HCT116 (cell line): ENCODE measurements at regions not wholly inside any gene's neighbourhood (a gene's known extent, or its start where the extent isn't known, plus 50 kb on each side); places are given as distances from the start of the nearest gene placed in this dataset.

Source experiments
- ATAC-seq: fragments of 200-7000 bp; cut with Tn5 transposase; 2 replicates; pipeline ENCODE4 v1.9.1; 2020; ENCODE audit warnings: mild to moderate bottlenecking, moderate library complexity
- BruUV-seq: library from RNA; stranded (reverse); fragments of 400-500 nt; replicated peaks from 2 replicates; lab custom pipeline; 2021; lab: Mats Ljungman, UMichigan
- CTCF ChIA-PET: fragments of 300-600 bp; sonication (Branson Sonifier 250); formaldehyde crosslinking; loops from one replicate; lab custom pipeline; 2021; ENCODE audit warnings: antibody characterized with exemption; lab: Charles Lee
- POLR2A ChIA-PET: fragments of 300-600, 350-600 bp; sonication (Branson Sonifier 250); formaldehyde crosslinking; loops from one replicate; lab custom pipeline; 2021; ENCODE audit warnings: antibody characterized with exemption; lab: Charles Lee
- RAD21 ChIA-PET, 2 experiments: fragments of 300-600 bp; sonication (Branson Sonifier 250); formaldehyde crosslinking; loops; one replicate each; lab custom pipeline; 2023; ENCODE audit warnings: low total read pairs in 2 of 2; ENCODE audit not compliant: uncharacterized antibody in 2 of 2, unreplicated experiment in 2 of 2, low non-redundant PET in 1 of 2; lab: Charles Lee
- DNase-seq: peaks from one replicate; pipeline ENCODE4 v3.0.0-alpha.2; 2010; ENCODE audit warnings: low read depth, low spot score
- H2AFZ ChIP-seq: fragments of 200-600 bp; shearing (Covaris generic), sonication (generic); 2 replicates; pipeline ENCODE4 v1.6.1; 2017; ENCODE audit warnings: low read depth, mixed run types, mixed read lengths, antibody characterized with exemption, low read length; ENCODE audit not compliant: poor library complexity, severe bottlenecking
- H3K27ac ChIP-seq: 2 replicates; pipeline ENCODE4 v1.5.1; 2012; ENCODE audit warnings: low read depth, low read length
- H3K27me3 ChIP-seq: fragments of 200-600 bp; sonication (generic); 2 replicates; pipeline ENCODE4 v1.6.1; 2016; ENCODE audit warnings: mixed run types, low read length, mixed read lengths; ENCODE audit not compliant: insufficient read depth
- H3K36me3 ChIP-seq, 2 experiments: fragments of 200-500 bp in 1 of 2; fragments of 200-600 bp in 1 of 2; sonication (Bioruptor generic) in 1 of 2; sonication (generic) in 1 of 2; 2 replicates each; pipeline versions ENCODE4 v1.5.1 to v1.6.1; 2014 to 2016; ENCODE audit warnings: low read length in 2 of 2, inconsistent platforms in 1 of 2, mixed read lengths in 1 of 2, mixed run types in 1 of 2; ENCODE audit not compliant: insufficient read depth in 2 of 2, control insufficient read depth in 1 of 2
- H3K4me1 ChIP-seq, 2 experiments: fragments of 200-600 bp in 1 of 2; sonication (generic) in 1 of 2; 2 replicates each; pipeline versions ENCODE4 v1.5.1 to v1.6.1; 2012 to 2017; ENCODE audit warnings: low read length in 2 of 2, inconsistent platforms in 1 of 2, mild to moderate bottlenecking in 1 of 2, mixed read lengths in 1 of 2, mixed run types in 1 of 2, moderate library complexity in 1 of 2; ENCODE audit not compliant: insufficient read depth in 2 of 2, control insufficient read depth in 1 of 2
- H3K4me2 ChIP-seq: fragments of 200-600 bp; sonication (generic); 2 replicates; pipeline ENCODE4 v1.6.1; 2017; ENCODE audit warnings: mixed run types, low read length, mixed read lengths
- H3K4me3 ChIP-seq, 2 experiments: fragments of 200-600 bp in 1 of 2; sonication (generic) in 1 of 2; replicated peaks in 1 of 2; 2 replicates each; pipeline ENCODE4 v1.5.1; 2011 to 2016; ENCODE audit warnings: low read length in 2 of 2, control low read depth in 1 of 2, low read depth in 1 of 2, mild to moderate bottlenecking in 1 of 2, mixed read lengths in 1 of 2, mixed run types in 1 of 2
- H3K79me2 ChIP-seq: fragments of 200-600 bp; sonication (generic); 2 replicates; pipeline ENCODE4 v1.6.1; 2017; ENCODE audit warnings: mild to moderate bottlenecking, mixed run types, low read length, moderate library complexity, mixed read lengths; ENCODE audit not compliant: insufficient read depth
- H3K9ac ChIP-seq: fragments of 200-600 bp; sonication (generic); 2 replicates; pipeline ENCODE4 v1.6.1; 2016; ENCODE audit warnings: low read length, mixed read lengths
- H3K9me2 ChIP-seq: fragments of 200-600 bp; sonication (generic), shearing (Covaris generic); 2 replicates; pipeline ENCODE4 v1.6.1; 2017; ENCODE audit warnings: mixed run types, mild to moderate bottlenecking, moderate library complexity; ENCODE audit not compliant: insufficient read depth
- H3K9me3 ChIP-seq, 2 experiments: fragments of 200-500 bp in 1 of 2; fragments of 200-600 bp in 1 of 2; sonication (Bioruptor generic) in 1 of 2; sonication (generic) in 1 of 2; 2 replicates each; pipeline ENCODE4 v1.6.1; 2014 to 2017; ENCODE audit warnings: low read length in 2 of 2, mixed read lengths in 2 of 2, inconsistent platforms in 1 of 2, low read depth in 1 of 2, mild to moderate bottlenecking in 1 of 2, mixed run types in 1 of 2, moderate library complexity in 1 of 2; ENCODE audit not compliant: control insufficient read depth in 1 of 2, insufficient read depth in 1 of 2
- H4K20me1 ChIP-seq: fragments of 200-600 bp; sonication (generic), shearing (Covaris generic); 2 replicates; pipeline ENCODE4 v1.6.1; 2017; ENCODE audit warnings: mixed run types, mild to moderate bottlenecking, moderate library complexity; ENCODE audit not compliant: insufficient read depth
- CEBPB ChIP-seq: IDR thresholded peaks from 2 replicates; pipeline ENCODE4 v1.6.1; 2012; ENCODE audit warnings: low read depth
- CTCF ChIP-seq, 3 experiments: fragments of 200-600 bp in 1 of 3; sonication (generic) in 1 of 3; IDR thresholded peaks in 2 of 3; conservative IDR thresholded peaks in 1 of 3; 2 replicates each; pipeline ENCODE4 v1.5.1; 2012 to 2017; ENCODE audit warnings: low read depth in 2 of 3, low read length in 2 of 3, antibody characterized with exemption in 1 of 3, borderline replicate concordance in 1 of 3, control low read depth in 1 of 3, mild to moderate bottlenecking in 1 of 3, mixed read lengths in 1 of 3, mixed run types in 1 of 3, moderate library complexity in 1 of 3; ENCODE audit not compliant: insufficient read depth in 1 of 3
- JUND ChIP-seq: IDR thresholded peaks from 2 replicates; pipeline ENCODE4 v1.6.1; 2012
- MAX ChIP-seq: IDR thresholded peaks from 2 replicates; pipeline ENCODE4 v1.6.1; 2012
- SIN3A ChIP-seq: IDR thresholded peaks from 2 replicates; pipeline ENCODE4 v1.6.1; 2012; ENCODE audit warnings: low read depth
- SP1 ChIP-seq: IDR thresholded peaks from 2 replicates; pipeline ENCODE4 v1.6.1; 2012; ENCODE audit warnings: low read depth
- SRF ChIP-seq: IDR thresholded peaks from 2 replicates; pipeline ENCODE4 v1.6.1; 2012; ENCODE audit warnings: low read depth
- ZNF274 ChIP-seq: fragments of 200-500 bp; sonication (Bioruptor generic); IDR thresholded peaks from 2 replicates; pipeline ENCODE4 v1.6.1; 2014; ENCODE audit warnings: mild to moderate bottlenecking, low read depth, low read length, inconsistent platforms
- intact Hi-C: fragments of 100-400 bp; cut with micrococcal nuclease; formaldehyde crosslinking; loops from 2 replicates; pipeline ENCODE4 v1.10.0; 2022
- TF ChIP-seq, protein P1 (sequence below): IDR thresholded peaks from 2 replicates; pipeline ENCODE4 v1.6.1; 2012; ENCODE audit warnings: low read depth

- Histone ChIP-seq H3K27me3 (no peaks in the 10 kb centered on the region), H3K36me3 (no peaks in the 10 kb centered on the region), H3K9ac (no peak overlapping the region), H3K4me2 (no peak overlapping the region), H3K4me1 (no peaks in the 10 kb centered on the region), H3K9me2 (0 out of 2 replicates have a peak, but pooled peaks cover 3% of the 10 kb centered on the region), H4K20me1 (no peaks in the 10 kb centered on the region), H3K9me3 (no peaks in the 10 kb centered on the region), H2AFZ (no peak overlapping the region), H3K4me3 (no peak overlapping the region), H3K79me2 (no peaks in the 10 kb centered on the region), H3K27ac (no peak overlapping the region)
- RAD21 ChIA-PET: no interaction called here
- CTCF ChIA-PET: no interaction called here
- TF ChIP-seq SIN3A (no peak), SRF (no peak), CTCF (IDR thresholded peaks at IDR 0.05 in 2 of 3, conservative IDR thresholded peaks at IDR 0.05 in 1 of 3; ENCODE audit: borderline replicate concordance in 1 of 3, insufficient read depth in 1 of 3, low read depth in 2 of 3, low read length in 2 of 3) (no peak), CEBPB (no peak), MAX (no peak), SP1 (no peak), ZNF274 (no peak), JUND (no peak)
- TF ChIP-seq, protein P1, sequence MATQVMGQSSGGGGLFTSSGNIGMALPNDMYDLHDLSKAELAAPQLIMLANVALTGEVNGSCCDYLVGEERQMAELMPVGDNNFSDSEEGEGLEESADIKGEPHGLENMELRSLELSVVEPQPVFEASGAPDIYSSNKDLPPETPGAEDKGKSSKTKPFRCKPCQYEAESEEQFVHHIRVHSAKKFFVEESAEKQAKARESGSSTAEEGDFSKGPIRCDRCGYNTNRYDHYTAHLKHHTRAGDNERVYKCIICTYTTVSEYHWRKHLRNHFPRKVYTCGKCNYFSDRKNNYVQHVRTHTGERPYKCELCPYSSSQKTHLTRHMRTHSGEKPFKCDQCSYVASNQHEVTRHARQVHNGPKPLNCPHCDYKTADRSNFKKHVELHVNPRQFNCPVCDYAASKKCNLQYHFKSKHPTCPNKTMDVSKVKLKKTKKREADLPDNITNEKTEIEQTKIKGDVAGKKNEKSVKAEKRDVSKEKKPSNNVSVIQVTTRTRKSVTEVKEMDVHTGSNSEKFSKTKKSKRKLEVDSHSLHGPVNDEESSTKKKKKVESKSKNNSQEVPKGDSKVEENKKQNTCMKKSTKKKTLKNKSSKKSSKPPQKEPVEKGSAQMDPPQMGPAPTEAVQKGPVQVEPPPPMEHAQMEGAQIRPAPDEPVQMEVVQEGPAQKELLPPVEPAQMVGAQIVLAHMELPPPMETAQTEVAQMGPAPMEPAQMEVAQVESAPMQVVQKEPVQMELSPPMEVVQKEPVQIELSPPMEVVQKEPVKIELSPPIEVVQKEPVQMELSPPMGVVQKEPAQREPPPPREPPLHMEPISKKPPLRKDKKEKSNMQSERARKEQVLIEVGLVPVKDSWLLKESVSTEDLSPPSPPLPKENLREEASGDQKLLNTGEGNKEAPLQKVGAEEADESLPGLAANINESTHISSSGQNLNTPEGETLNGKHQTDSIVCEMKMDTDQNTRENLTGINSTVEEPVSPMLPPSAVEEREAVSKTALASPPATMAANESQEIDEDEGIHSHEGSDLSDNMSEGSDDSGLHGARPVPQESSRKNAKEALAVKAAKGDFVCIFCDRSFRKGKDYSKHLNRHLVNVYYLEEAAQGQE: no peak
- POLR2A ChIA-PET: no interaction called here
- no TSS peak for BruUV-seq
- ATAC-seq (no peak), DNase-seq (no peak)
- intact Hi-C loops: no loop called here
Observed at GRCh38 chr3:176566757-176567156, 630.5 kb downstream of the TBL1XR1 start.
